GM13977 (cell line): ENCODE measurements at regions not wholly inside any gene's neighbourhood (a gene's known extent, or its start where the extent isn't known, plus 50 kb on each side); places are given as distances from the start of the nearest gene placed in this dataset.

Source experiments
- DNase-seq: peaks from one replicate; pipeline ENCODE4 v3.0.0; 2012; ENCODE audit warnings: low spot score
- in situ Hi-C: fragments of 300-500 bp; cut with MboI; formaldehyde crosslinking; loops from one replicate; pipeline ENCODE4 v1.12.0; 2022; ENCODE audit warnings: low sequenced_read_pairs, low pct_unique_long_range_greater_than_20kb, mixed read lengths, inconsistent platforms; ENCODE audit not compliant: unreplicated experiment
- TF ChIP-seq, protein P1 (sequence below): IDR thresholded peaks from 2 replicates; pipeline ENCODE4 v1.5.1; 2012; ENCODE audit warnings: mild to moderate bottlenecking, control low read depth; ENCODE audit not compliant: insufficient read depth; ENCODE audit errors: extremely low read depth, missing control alignments

DNA sequence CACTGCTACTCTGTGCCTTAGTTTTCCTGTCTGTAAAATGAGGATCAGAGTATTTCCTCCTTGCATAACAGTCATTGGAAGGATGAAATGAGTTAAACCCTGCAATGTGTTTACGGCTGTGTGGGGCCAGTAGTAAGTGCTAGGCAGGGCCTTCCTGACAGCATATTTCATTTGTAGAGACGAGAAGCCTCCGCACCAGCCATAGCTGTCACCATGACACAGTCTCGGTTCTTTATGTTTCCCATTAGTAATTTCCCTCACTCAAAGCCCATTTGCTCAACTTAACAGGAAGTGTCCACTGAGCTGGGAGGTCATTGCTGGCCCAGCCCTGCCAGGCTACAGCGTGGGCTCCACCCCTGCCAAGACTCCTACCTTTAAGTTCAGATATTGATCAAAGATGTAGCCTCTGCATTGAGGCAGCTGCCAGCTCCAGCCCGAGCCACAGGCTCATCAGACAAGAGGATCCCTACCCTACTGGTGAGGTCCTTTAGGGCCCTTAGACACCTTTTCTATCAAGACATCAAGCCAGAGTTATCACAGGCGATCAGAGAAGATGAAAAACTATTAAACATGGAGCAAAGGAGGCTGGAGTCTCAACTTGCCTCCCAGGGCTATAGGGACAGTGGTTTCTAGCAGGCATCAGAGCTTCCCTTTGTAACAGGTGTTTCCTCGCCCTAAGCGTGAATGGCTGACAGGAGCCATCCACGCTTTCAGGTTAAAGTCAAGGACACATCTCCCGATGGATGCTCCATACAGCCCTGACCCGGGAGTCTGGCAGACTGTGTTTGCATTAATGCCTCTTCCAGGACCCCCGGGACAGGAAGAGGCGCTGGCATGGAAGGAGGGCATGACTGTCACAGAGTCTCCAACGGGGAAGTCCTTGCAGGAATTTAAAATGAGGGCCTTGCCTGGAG, 251.7 kb downstream of the NDUFA10 start:
- DNase-seq = no peak
- TF ChIP-seq, protein P1, sequence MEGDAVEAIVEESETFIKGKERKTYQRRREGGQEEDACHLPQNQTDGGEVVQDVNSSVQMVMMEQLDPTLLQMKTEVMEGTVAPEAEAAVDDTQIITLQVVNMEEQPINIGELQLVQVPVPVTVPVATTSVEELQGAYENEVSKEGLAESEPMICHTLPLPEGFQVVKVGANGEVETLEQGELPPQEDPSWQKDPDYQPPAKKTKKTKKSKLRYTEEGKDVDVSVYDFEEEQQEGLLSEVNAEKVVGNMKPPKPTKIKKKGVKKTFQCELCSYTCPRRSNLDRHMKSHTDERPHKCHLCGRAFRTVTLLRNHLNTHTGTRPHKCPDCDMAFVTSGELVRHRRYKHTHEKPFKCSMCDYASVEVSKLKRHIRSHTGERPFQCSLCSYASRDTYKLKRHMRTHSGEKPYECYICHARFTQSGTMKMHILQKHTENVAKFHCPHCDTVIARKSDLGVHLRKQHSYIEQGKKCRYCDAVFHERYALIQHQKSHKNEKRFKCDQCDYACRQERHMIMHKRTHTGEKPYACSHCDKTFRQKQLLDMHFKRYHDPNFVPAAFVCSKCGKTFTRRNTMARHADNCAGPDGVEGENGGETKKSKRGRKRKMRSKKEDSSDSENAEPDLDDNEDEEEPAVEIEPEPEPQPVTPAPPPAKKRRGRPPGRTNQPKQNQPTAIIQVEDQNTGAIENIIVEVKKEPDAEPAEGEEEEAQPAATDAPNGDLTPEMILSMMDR = no peak
- in situ Hi-C loops = no loop called here

DNA sequence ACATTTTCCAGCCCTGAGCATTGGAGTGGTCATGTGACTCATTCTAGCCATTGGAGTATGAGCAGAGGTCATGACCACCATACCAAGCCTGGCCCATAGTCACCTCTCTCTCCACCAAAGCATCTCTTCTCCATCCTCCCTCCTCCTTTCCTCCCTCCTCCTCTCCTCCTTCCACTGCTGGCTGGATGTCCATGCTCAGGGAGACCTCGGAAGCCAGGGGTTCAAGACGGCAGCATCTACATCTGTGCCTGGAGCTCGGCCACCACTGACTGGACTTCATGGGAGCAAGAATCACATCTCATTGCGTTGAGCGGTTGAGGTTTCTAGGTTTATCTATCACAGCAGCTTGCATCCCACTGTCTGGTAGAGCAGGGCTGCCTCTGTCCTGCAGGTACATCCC, 252.4 kb downstream of the NDUFA10 start:
- TF ChIP-seq, protein P1 = no peak
- DNase-seq = no peak
- in situ Hi-C loops = no loop called here

DNA sequence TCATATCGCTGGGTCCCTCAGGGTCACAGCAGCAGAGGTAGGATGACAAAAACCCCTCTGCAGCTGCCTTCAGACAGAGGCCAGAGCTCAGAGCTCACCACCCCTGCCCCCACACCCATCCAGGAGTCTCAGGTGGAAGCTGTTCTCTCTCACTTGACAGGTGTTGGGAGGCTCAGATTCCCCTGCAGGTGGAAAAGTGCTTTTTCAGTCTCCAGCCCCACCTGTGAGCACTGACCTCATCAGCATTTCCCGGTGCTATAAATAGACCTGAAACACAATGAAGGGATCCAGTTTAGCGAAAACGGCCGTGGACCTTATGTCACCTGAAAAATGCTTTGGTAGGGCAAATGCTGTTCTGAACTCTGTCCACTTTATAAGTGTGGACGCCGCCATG, 254.9 kb downstream of the NDUFA10 start:
- TF ChIP-seq, protein P1 = no peak
- in situ Hi-C loops = no loop called here
- no peak for DNase-seq

DNA sequence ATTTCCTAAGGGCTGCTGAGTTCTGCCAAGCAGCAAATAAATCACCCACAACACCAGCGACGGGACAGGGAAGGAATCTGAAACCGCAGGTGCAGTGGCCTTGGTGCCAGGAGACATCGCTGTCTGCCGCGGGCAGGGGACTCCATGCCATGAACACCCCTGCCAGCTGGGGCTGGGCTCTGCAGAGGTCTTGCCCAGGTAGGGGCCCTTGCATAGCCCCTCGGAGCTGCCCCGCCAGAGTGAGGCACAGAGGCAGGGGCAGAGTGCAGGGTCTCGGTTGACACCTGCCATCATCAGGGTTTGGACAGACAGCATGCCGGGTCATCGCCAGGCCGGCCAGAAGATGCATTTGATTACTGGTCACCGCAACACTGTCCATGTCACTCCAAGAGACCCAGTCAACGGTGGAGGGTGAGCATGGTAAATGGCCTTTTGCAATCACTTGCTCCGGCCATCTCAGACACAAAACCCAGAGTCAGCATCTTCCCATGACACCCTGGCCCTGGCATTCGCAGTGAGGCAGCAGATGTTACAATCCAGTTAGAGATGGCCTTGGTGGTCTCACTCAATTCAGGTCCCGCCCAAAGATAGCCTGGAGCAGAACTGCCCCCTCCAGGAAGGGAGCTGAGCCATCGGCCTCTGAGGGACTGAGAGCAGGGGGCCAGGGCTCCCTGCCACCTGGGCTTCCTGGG, 255.4 kb downstream of the NDUFA10 start:
- TF ChIP-seq, protein P1 = no peak
- in situ Hi-C loops = no loop called here
- DNase-seq = no peak

DNA sequence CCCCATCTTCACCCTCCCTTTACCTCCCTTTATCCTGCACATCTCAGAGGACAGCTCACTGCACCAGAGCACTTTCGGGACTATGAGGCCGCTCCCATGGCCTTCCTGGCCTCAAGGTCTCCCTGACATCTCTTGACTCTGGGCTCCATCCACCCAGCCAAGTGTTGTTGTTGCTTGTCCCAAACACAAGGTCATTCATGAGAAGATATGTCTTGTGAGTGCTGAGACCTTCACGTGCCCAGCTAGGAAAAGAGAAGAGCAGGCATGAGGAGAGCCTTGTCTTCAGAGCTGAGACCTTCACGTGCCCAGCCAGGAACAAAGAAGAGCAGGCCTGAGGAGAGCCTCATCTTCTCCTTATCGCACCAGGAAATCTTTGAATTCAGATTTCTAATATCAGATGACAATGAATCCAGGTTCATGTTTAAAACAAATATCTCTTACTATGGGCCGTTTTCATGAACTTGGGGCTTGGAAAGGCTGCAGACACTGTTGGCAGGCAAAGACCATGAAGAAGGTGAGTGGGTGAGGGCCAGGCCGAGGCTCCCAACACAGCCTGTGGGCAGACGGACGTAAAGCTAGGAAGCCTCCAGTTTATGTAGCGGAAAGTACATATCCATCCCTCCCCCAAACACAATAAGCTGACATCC, 256.1 kb downstream of the NDUFA10 start:
- in situ Hi-C loops = no loop called here
- TF ChIP-seq, protein P1 = no peak
- DNase-seq = no peak

DNA sequence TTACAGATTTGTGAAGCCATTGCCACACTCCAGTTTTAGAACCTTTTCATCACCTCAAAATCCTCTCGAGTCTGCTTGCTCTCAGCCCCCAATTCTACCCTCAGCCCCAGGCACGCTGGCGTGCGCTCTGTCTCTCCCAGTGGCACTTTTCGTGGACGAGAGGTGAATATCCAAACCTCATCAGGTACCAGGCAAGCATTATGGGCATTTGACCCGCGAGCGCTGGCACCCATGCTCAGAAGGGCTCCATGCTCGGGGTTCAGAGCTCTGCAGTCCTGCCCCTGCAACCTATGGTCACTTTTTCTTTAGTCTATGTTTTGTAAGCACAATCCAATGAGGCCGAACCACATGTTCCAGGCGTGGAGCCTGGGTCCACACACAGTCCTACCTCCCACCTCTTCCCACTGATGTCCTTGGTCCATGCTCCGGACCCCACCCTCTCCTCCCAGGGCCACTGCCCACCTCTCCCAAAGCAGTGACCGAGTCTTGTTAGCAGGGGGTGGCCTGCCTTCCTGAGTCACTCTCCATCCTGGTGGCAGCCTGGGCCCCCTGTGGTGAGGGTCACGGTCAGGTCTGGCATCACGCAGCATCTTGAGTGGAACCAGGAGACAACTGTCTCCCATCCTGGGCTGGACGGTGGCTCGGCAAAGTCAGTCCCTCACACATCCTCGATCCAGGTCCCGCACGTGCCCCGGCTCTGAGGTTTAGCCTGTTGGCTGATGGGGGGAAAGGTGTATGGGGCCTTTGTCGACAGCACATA, 256.9 kb downstream of the NDUFA10 start:
- DNase-seq = no peak
- TF ChIP-seq, protein P1 = no peak
- in situ Hi-C loops = no loop called here
